ENCODE measurements at regions not wholly inside any gene's neighbourhood (a gene's known extent, or its start where the extent isn't known, plus 50 kb on each side); places are given as distances from the start of the nearest gene placed in this dataset.
"Not testable (repeated sequence)": the region's sequence is repeated elsewhere in the genome, so short reads cannot be mapped to it uniquely, and the experiment has no call there.

DNA sequence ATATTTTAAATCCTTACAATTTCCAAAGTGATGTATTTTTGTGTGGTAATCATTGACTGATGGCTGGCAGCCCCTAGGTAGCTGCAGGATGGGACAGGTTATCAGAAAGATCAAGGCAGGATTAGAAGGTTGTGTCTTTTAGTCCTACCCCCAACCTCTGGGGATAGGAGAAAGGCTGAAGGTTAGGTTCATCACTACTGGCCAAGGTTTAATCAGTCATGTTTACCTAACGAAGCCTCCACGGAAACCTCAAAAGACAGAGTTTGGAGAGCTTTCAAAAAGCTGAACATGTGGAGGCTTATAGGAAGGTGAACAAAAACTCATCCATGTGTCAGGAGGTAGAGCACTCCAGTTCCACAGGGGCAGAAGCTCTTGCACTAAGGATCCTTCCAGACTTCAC is 77.5 kb upstream of the CD163 start:
- DNase-seq: no peak
- Histone ChIP-seq H3K27me3 (no peaks in the 10 kb centered on the region), H3K36me3 (no peaks in the 10 kb centered on the region), H3K4me1 (no peaks in the 10 kb centered on the region), H3K9me3 (no peaks in the 10 kb centered on the region), H3K4me3 (ENCODE audit: low read depth, low read length) (no peak overlapping the region)
- TF ChIP-seq CTCF (IDR thresholded peaks at IDR 0.05; ENCODE audit: low read depth, low read length): no peak

- Histone ChIP-seq H3K27me3 (no peaks in the 10 kb centered on the region; the same call in 1 of the 2 replicates), H3K4me3 (ENCODE audit: low read depth, low read length) (no peak overlapping the region), H3K9me3 (no peaks in the 10 kb centered on the region), H3K4me1 (no peaks in the 10 kb centered on the region), H3K36me3 (no peaks in the 10 kb centered on the region)
- TF ChIP-seq CTCF (IDR thresholded peaks at IDR 0.05; ENCODE audit: low read depth, low read length): no peak
- no peak for DNase-seq
Observed at GRCh38 chr12:7571257-7571656, 67.7 kb upstream of the CD163 start.

DNA sequence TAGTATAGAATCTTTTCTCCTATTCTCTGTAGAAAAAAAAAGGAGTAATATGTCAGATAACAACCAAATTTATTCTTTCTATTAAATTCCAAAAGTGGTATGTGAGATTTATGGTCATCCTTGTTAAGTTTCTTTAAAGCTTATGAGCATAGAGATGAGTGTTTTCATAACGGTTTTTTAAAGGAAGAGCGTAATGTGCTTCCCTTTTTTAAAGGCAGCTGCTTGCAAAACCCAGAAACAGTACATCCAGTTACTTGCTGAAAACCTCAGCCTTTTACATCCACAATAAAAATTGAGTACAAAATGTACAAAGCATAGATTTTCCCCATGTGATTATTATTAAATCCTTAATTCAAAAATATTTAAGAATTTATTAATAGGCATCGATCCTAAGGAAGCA is 53.6 kb upstream of the CD163 start:
- H3K36me3 ChIP-seq: no peaks in the 10 kb centered on the region
- H3K4me3 ChIP-seq (ENCODE audit: low read depth, low read length): no peak overlapping the region
- no peak for DNase-seq
- H3K9me3 ChIP-seq: no peaks in the 10 kb centered on the region
- no peak for TF ChIP-seq CTCF (IDR thresholded peaks at IDR 0.05; ENCODE audit: low read depth, low read length)
- no peaks in the 10 kb centered on the region for H3K27me3 ChIP-seq
- no peaks in the 10 kb centered on the region for H3K4me1 ChIP-seq

GRCh38 chr12:7555752-7556151 is 52.2 kb upstream of the CD163 start:
- no peak for DNase-seq
- Histone ChIP-seq H3K27me3 (no peaks in the 10 kb centered on the region), H3K9me3 (no peaks in the 10 kb centered on the region), H3K4me1 (no peaks in the 10 kb centered on the region), H3K36me3 (no peaks in the 10 kb centered on the region), H3K4me3 (ENCODE audit: low read depth, low read length) (no peak overlapping the region)
- no peak for TF ChIP-seq CTCF (IDR thresholded peaks at IDR 0.05; ENCODE audit: low read depth, low read length)

DNA sequence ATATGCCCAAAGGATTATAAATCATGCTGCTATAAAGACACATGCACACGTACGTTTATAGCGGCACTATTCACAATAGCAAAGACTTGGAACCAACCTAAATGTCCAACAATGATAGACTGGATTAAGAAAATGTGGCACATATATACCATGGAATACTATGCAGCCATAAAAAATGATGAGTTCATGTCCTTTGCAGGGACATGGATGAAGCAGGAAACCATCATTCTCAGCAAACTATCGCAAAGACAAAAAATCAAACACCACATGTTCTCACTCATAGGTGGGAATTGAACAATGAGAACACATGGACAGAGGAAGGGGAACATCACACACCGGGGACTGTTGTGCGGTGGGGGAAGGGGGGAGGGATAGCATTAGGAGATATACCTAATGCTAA is 51.3 kb upstream of the CD163 start:
- H3K4me3 ChIP-seq (ENCODE audit: low read depth, low read length); DNase-seq; H3K36me3 ChIP-seq: not testable (repeated sequence)

More for the DNA sequence above, 51.3 kb upstream of the CD163 start:
- H3K4me1 ChIP-seq, H3K27me3 ChIP-seq, H3K9me3 ChIP-seq: not testable (repeated sequence)

Data from BE2C (cell line).